Kidney (tissue), 13 donors: ENCODE measurements at regions not wholly inside any gene's neighbourhood (a gene's known extent, or its start where the extent isn't known, plus 50 kb on each side); places are given as distances from the start of the nearest gene placed in this dataset.
"Not testable (repeated sequence)": the region's sequence is repeated elsewhere in the genome, so short reads cannot be mapped to it uniquely, and the experiment has no call there.

ENCODE experiments used
- DNase-seq, 5 donors: peaks; one replicate each; pipeline ENCODE4 v3.0.0-alpha.2; 2013 to 2020
- FAIRE-seq: peaks from 2 replicates; lab custom pipeline; 2012; peaks lifted over from hg19 to GRCh38; lab: Jason Lieb, UNC
- H3K27ac ChIP-seq, 2 donors: one replicate each; pipeline ENCODE4 v1.7.0; 2013; ENCODE audit warnings: low read depth in 2 of 2, low read length in 2 of 2, inconsistent platforms in 1 of 2
- H3K27me3 ChIP-seq: one replicate; pipeline ENCODE4 v1.7.1; 2013; ENCODE audit warnings: low read length, inconsistent platforms; ENCODE audit not compliant: control insufficient read depth, insufficient read depth
- H3K36me3 ChIP-seq, 3 donors: one replicate each; pipeline versions ENCODE4 v1.7.0 to v1.7.1; 2013; ENCODE audit warnings: low read length in 3 of 3, control low read depth in 1 of 3, inconsistent platforms in 1 of 3; ENCODE audit not compliant: insufficient read depth in 3 of 3, control insufficient read depth in 2 of 3
- H3K4me1 ChIP-seq, 3 donors: one replicate each; pipeline versions ENCODE4 v1.7.0 to v1.7.1; 2013; ENCODE audit warnings: low read length in 3 of 3, inconsistent platforms in 1 of 3, low read depth in 1 of 3; ENCODE audit not compliant: control insufficient read depth in 2 of 3, insufficient read depth in 2 of 3
- H3K4me3 ChIP-seq, 3 donors: one replicate each; pipeline versions ENCODE4 v1.7.0 to v1.8.1; 2013; ENCODE audit warnings: low read length in 3 of 3, control low read depth in 1 of 3, inconsistent platforms in 1 of 3
- H3K9ac ChIP-seq, 3 donors: one replicate each; pipeline versions ENCODE4 v1.7.0 to v1.7.1; 2013; ENCODE audit warnings: low read length in 3 of 3, control low read depth in 1 of 3, inconsistent platforms in 1 of 3
- H3K9me3 ChIP-seq, 3 donors: one replicate each; pipeline versions ENCODE4 v1.7.0 to v1.7.1; 2013; ENCODE audit warnings: low read length in 3 of 3, control low read depth in 1 of 3, inconsistent platforms in 1 of 3; ENCODE audit not compliant: control insufficient read depth in 2 of 3, insufficient read depth in 1 of 3
- CTCF ChIP-seq: IDR thresholded peaks from 3 replicates; pipeline ENCODE4 v1.5.1; 2012; ENCODE audit warnings: mild to moderate bottlenecking, moderate library complexity, borderline replicate concordance; ENCODE audit not compliant: insufficient read depth; ENCODE audit errors: extremely low read depth
- intact Hi-C: fragments of 100-400 bp; cut with DNase I; formaldehyde crosslinking; loops from one replicate; pipeline ENCODE4 v1.11.1; 2022
- donor health status: control.
- donor health status: control.
- donor health status: control.
- donor health status: control.
- donor health status: control.
- donor health status: DM: yes; HTN: yes; CAD: no.
- donor health status: Normal renal cell carcinoma (clear cell type).

DNA sequence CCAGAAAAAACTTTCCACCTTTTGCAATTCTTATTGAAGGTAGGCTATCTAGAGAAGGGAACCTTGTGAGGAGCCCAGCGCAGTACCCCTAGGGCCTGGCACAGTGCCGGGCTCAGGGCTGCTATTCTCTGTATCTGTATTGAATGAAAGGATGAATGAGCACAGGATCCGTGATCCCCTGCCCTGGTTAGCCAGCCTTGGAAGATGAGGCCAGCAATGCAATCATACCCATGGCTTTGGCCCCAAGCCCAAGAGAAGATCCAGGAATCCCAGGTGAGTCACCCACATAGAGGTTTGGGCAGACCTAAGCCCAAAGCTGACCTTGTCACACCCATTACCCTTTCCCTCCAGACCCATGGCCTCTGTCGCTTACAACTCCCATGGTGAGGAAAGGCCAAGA lies 92.5 kb upstream of the CD82 start:
- FAIRE-seq (no peak), DNase-seq (no peak)
- no peak overlapping the region for H3K27ac ChIP-seq
- TF ChIP-seq CTCF: no peak
- no peak overlapping the region for H3K9ac ChIP-seq
- intact Hi-C loops: no loop called here
- H3K4me1 ChIP-seq: no peaks in the 10 kb centered on the region
- H3K27me3 ChIP-seq: no peaks in the 10 kb centered on the region
- no peaks in the 10 kb centered on the region for H3K9me3 ChIP-seq
- H3K36me3 ChIP-seq: no peaks in the 10 kb centered on the region
- no peak overlapping the region for H3K4me3 ChIP-seq

DNA sequence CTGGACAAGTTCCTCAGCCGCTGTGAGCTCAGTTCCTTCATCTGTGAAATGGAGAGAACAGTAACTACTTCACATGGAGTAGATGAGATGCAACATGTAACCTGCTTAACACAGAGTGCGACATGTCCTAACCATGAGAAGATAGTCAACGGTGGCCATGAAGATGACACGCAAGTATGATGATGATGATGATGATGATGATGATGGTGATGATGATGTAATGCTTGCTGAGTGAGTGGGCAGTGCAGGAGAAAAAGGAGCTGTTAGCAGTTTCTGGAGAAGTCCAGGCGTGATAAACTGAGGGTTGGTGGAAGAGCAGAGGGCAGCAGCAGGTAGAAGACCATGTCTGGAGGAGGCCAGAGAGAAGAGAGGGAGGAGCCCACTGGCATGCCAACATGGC lies 90.8 kb upstream of the CD82 start:
- Histone ChIP-seq H3K9ac (no peak overlapping the region), H3K27ac (no peak overlapping the region), H3K27me3 (no peaks in the 10 kb centered on the region), H3K4me1 (no peaks in the 10 kb centered on the region), H3K36me3 (no peaks in the 10 kb centered on the region), H3K9me3 (peaks cover 0 to 1% (median 0%) of the 10 kb centered on the region in 3 donors), H3K4me3 (no peak overlapping the region)
- no peak for TF ChIP-seq CTCF
- intact Hi-C loops: no loop called here
- no peak for FAIRE-seq
- no peak for DNase-seq

- Histone ChIP-seq H3K9ac (no peak overlapping the region), H3K4me1 (no peaks in the 10 kb centered on the region), H3K4me3 (no peak overlapping the region), H3K36me3 (no peaks in the 10 kb centered on the region), H3K27me3 (no peaks in the 10 kb centered on the region), H3K27ac (no peak overlapping the region), H3K9me3 (peaks cover 0 to 3% (median 0%) of the 10 kb centered on the region in 3 donors)
- DNase-seq (no peak), FAIRE-seq (no peak)
- intact Hi-C loops: no loop called here
- TF ChIP-seq CTCF: no peak
These were observed 90.3 kb upstream of the CD82 start for GRCh38 chr11:44475114-44475686.

DNA sequence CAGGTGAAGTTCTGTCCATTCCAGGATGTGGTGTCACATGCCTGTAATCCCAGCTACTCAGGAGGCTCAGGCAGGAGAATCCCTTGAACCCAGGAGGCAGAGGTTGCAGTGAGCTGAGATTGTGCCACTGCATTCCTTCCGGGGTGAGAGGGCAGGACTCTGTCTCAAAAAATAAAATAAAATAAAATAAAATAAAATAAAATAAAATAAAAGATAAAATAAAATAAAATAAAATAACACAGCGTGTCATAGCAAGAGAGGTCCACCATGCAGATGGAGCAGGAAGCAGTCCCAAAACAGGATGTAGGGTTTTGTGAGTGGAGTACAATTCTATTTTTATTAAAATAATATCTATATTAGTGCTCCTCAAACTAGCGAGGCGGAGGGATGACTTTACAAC lies 83.1 kb upstream of the CD82 start:
- DNase-seq, H3K36me3 ChIP-seq, H3K4me1 ChIP-seq, H3K9ac ChIP-seq, FAIRE-seq, H3K27me3 ChIP-seq, intact Hi-C loops, H3K4me3 ChIP-seq, H3K27ac ChIP-seq, H3K9me3 ChIP-seq: not testable (repeated sequence)
